GM12874 (cell line): ENCODE measurements at regions not wholly inside any gene's neighbourhood (a gene's known extent, or its start where the extent isn't known, plus 50 kb on each side); places are given as distances from the start of the nearest gene placed in this dataset.

Experiments used
- TF ChIP-seq, protein P1 (sequence below): IDR thresholded peaks from 2 replicates; pipeline ENCODE4 v1.5.1; 2011; ENCODE audit warnings: low read depth, mild to moderate bottlenecking, control low read depth, low read length, moderate library complexity; ENCODE audit not compliant: insufficient read depth

DNA sequence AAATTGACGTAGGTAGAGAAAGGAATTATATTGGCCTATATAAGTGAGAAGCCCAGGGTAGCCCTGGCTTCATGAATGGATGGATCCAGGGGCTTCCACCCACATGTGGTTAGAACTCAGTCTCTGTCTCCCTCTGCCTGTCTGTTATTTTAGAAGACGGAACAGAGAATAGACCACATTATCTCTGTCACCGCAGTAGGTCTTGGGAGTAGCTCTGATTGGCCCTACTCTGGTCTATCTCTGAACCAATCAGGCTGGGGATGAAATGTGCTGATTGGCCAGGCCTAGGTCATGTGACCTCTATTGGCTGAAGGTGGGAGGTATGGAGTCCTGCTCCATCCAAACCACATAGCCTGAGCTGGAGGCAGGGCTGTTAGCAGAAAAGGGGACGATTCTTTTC, 143.0 kb upstream of the PRR23C start:
- TF ChIP-seq, protein P1, sequence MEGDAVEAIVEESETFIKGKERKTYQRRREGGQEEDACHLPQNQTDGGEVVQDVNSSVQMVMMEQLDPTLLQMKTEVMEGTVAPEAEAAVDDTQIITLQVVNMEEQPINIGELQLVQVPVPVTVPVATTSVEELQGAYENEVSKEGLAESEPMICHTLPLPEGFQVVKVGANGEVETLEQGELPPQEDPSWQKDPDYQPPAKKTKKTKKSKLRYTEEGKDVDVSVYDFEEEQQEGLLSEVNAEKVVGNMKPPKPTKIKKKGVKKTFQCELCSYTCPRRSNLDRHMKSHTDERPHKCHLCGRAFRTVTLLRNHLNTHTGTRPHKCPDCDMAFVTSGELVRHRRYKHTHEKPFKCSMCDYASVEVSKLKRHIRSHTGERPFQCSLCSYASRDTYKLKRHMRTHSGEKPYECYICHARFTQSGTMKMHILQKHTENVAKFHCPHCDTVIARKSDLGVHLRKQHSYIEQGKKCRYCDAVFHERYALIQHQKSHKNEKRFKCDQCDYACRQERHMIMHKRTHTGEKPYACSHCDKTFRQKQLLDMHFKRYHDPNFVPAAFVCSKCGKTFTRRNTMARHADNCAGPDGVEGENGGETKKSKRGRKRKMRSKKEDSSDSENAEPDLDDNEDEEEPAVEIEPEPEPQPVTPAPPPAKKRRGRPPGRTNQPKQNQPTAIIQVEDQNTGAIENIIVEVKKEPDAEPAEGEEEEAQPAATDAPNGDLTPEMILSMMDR, result no peak

DNA sequence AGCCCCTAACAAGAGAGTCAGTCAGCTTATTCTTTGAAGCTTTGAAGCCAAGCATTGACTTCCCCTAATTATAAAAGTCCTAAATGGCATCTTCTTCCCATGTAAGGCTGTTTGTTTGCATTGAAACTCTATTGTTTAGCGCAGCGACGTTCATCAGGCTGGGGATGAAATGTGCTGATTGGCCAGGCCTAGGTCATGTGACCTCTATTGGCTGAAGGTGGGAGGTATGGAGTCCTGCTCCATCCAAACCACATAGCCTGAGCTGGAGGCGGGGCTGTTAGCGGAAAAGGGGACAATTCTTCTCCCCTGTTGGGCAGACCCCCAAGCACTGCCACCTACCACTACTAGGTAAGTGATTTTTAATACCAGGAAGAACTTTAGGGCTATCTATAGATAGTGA, 145.3 kb upstream of the PRR23C start:
- TF ChIP-seq, protein P1, result no peak

DNA sequence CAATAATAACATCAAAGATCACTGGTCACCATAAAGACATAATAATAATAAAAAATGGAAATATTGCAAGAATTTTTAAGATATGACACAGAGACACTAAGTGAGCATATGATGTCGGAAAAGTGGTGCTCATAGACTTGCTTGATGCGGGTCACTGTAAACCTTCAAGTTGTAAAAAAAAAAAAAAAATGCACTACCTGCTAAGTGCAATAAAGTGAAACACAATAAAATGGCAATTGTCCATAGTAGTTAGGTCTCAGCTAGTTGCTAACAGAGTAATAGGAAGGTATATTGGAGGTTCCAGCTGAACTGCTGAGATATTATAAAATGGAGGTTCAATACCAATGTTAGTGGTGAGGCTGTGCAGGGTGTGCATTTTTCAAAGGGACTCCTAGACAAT, 146.6 kb upstream of the MRPS22 start:
- TF ChIP-seq, protein P1, result no peak

DNA sequence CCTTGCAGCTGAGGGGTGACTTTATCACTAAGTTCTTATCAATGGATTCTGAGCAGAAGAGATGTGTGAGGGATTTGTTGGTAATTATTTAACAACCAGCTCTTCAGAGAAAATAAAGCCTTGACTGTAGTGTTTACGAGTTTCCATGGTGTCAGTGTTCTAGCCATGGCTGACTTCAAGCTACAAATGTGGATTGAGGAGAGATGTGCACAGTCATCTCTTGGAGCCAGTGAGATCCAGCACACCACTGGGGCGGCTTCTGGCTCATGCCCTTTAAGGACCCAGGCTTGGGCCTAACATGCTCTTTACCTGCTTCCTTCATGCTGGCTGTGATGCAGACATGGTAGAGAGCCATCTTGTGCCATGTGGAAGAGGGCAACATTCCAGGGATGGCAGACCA, 145.6 kb upstream of the MRPS22 start:
- TF ChIP-seq, protein P1, result no peak

DNA sequence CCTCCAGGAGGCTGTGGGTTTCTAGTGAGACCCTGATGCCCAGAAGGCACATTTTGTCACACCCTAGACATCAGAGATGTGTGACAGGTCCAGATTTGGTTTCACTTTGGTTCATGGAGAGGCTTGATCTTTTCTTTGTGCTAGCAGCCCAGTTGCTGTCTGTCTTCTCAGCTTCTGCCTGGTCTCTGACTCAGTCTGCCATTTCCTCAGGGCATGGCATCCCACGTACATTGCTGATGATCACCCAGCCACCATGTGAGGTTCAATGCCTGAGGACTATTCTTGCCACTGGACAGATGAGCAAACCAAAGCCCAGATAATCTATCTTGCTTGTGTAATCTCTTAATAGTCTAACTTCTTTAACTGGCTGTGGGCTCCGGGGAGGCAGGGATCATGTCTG, 144.9 kb upstream of the MRPS22 start:
- TF ChIP-seq, protein P1, result no peak

DNA sequence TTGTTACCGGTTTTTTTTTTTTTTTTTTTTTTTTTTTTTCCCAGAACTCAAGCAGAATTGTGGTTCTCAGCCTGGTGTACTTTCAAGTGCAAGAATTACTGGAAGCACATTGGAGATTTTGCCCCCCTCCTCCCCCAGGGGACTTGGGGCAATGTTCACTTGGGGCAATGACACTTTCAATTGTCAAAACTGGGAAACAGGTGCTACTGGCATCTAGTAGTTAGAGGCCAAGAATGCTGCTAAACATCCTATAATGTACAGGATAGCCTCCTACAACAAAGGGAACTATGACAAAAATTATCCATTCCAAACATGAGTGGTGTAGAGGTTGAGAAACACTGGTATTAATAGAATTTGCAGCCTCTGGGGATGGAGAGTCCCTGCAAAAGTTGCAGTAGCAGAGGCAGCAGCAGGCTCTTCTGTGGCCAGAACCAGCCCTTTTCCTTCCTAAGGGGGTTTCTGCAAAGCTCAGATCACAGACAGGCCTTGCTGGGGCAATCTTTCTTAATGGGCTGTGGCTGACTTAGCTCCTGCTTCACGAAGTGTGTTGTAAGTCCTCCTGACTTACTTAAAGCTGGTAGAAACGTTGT, 144.3 kb upstream of the MRPS22 start:
- TF ChIP-seq, protein P1, result no peak

DNA sequence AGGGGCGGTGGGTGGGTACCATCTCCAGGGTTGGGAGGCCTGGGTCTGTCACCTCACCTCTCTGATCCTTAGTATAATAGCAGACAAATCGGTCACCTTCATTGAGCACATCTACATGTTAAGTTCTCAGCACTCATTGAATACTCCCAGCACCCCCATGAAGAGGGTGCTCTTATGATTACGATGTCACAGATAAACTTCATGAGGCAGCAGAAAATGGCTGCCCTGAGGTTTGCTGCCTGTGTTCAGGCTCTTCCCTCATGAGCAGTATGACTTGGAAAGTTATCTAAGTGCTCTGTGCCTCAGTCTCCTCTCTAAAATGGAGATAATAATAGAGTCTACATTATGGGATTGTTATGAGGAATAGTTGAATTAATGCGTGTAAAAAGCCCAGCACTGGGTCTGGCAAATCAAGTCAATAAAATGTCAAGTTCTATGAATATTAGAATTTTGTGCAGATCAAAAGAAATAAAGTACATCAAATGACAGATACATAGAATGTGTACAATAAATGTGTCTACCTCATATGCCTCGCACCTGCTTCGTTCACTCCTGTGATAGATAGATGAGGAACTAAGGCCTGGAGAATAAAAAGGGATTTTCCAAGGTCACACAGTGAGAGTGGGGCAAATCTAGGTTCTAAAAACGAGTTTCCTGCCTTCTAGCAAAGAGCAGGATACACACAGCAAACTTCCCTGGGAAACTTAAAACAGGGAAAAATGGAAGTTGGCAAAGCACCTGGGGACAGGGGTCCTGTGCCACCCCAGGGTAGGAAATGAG, 142.2 kb upstream of the MRPS22 start:
- TF ChIP-seq, protein P1, result no peak
